OCI-LY7 (cell line): ENCODE measurements at regions not wholly inside any gene's neighbourhood (a gene's known extent, or its start where the extent isn't known, plus 50 kb on each side); places are given as distances from the start of the nearest gene placed in this dataset.

ENCODE experiments used
- BruUV-seq: library from RNA; stranded (reverse); fragments of 400-500 nt; replicated peaks from 2 replicates; lab custom pipeline; 2021; lab: Mats Ljungman, UMichigan
- CTCF ChIA-PET: fragments of 300-600 bp; sonication (Branson Sonifier 250); formaldehyde crosslinking; loops from one replicate; lab custom pipeline; 2022; ENCODE audit warnings: antibody characterized with exemption; ENCODE audit not compliant: unreplicated experiment; lab: Charles Lee
- POLR2A ChIA-PET: fragments of 300-600 bp; sonication (Branson Sonifier 250); formaldehyde crosslinking; loops from one replicate; lab custom pipeline; 2022; ENCODE audit warnings: antibody characterized with exemption; lab: Charles Lee
- DNase-seq: peaks from one replicate; pipeline ENCODE4 v3.0.0-alpha.2; 2015; ENCODE audit warnings: low spot score
- H2AFZ ChIP-seq: fragments of 200-600 bp; sonication (generic), shearing (Covaris generic); 2 replicates; pipeline ENCODE4 v1.6.1; 2014; ENCODE audit warnings: mild to moderate bottlenecking, antibody characterized with exemption, low read length, moderate library complexity
- H3K27ac ChIP-seq: fragments of 200-600 bp; sonication (generic); 2 replicates; pipeline ENCODE4 v1.5.1; 2014; ENCODE audit warnings: mixed run types, low read depth, mild to moderate bottlenecking, moderate library complexity, low read length, inconsistent platforms; ENCODE audit not compliant: poor library complexity, severe bottlenecking
- H3K36me3 ChIP-seq: fragments of 200-600 bp; sonication (generic); 2 replicates; pipeline ENCODE4 v1.6.1; 2014; ENCODE audit warnings: mild to moderate bottlenecking, antibody characterized with exemption, low read length, moderate library complexity, mixed read lengths; ENCODE audit not compliant: insufficient read depth
- H3K4me1 ChIP-seq: fragments of 200-600 bp; sonication (generic); 2 replicates; pipeline ENCODE4 v1.5.1; 2014; ENCODE audit warnings: mild to moderate bottlenecking, low read length; ENCODE audit not compliant: insufficient read depth, poor library complexity, severe bottlenecking
- H3K4me2 ChIP-seq: fragments of 200-600 bp; sonication (generic); 2 replicates; pipeline ENCODE4 v1.6.1; 2014; ENCODE audit warnings: mild to moderate bottlenecking, low read length
- H3K4me3 ChIP-seq: fragments of 200-600 bp; sonication (generic); 2 replicates; pipeline ENCODE4 v1.5.1; 2014; ENCODE audit warnings: mild to moderate bottlenecking, low read depth, low read length; ENCODE audit not compliant: poor library complexity, severe bottlenecking
- H3K79me2 ChIP-seq: fragments of 200-600 bp; sonication (generic); 2 replicates; pipeline ENCODE4 v1.6.1; 2016; ENCODE audit warnings: low read depth, mild to moderate bottlenecking, low read length, moderate library complexity, mixed read lengths; ENCODE audit not compliant: insufficient read depth
- H3K9me2 ChIP-seq: fragments of 200-600 bp; sonication (generic); 2 replicates; pipeline ENCODE4 v1.6.1; 2016; ENCODE audit warnings: mild to moderate bottlenecking, low read length, mixed read lengths; ENCODE audit not compliant: insufficient read depth
- H3K9me3 ChIP-seq: fragments of 200-600 bp; sonication (generic); 2 replicates; pipeline ENCODE4 v1.6.1; 2014; ENCODE audit warnings: mild to moderate bottlenecking, mixed run types, low read length, mixed read lengths
- H4K20me1 ChIP-seq: fragments of 200-600 bp; sonication (generic); 2 replicates; pipeline ENCODE4 v1.6.1; 2014; ENCODE audit warnings: mild to moderate bottlenecking, antibody characterized with exemption, low read length, moderate library complexity, mixed read lengths; ENCODE audit not compliant: insufficient read depth
- CTCF ChIP-seq: fragments of 200-600 bp; sonication (generic); conservative IDR thresholded peaks from 2 replicates; pipeline ENCODE4 v1.5.1; 2014; ENCODE audit warnings: mild to moderate bottlenecking, antibody characterized with exemption, low read length, moderate library complexity, mixed read lengths
- EZH2phosphoT487 ChIP-seq: fragments of 200-600 bp; sonication (generic); IDR thresholded peaks from 2 replicates; pipeline ENCODE4 v1.6.1; 2018; ENCODE audit warnings: low read depth, borderline replicate concordance, mild to moderate bottlenecking, mixed run types, antibody characterized with exemption, low read length, moderate library complexity, mixed read lengths
- intact Hi-C: fragments of 100-400 bp; cut with micrococcal nuclease; formaldehyde crosslinking; loops from one replicate; pipeline ENCODE4 v1.10.0; 2022; ENCODE audit not compliant: unreplicated experiment

- POLR2A ChIA-PET = no interaction called here
These were observed 261.1 kb downstream of the QKI start for GRCh38 chr6:163675611-163676010.

DNA sequence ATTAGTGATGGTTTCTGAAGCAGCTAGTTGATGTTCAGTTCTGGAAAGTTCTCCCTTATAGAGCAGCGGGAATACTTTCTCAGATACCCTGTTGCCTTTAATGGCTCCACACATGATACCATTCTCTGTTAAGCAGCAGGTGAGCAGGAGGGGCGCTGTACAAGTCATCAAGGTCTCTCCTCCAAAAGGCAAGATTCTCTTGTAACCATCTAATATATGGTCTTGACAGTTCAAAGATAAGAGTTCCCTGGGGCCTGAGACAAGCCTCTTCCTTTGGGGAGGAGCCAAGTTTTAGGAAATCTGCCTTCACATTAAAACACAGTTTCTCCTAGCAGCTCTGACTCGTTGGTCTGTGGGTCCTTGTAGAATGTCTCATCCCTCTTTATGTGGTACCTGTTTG is 258.2 kb downstream of the QKI start:
- no peaks in the 10 kb centered on the region for H3K9me2 ChIP-seq
- H2AFZ ChIP-seq = no peak overlapping the region
- H3K4me1 ChIP-seq = peaks cover 15% of the 10 kb centered on the region
- no peaks in the 10 kb centered on the region for H3K79me2 ChIP-seq
- ChIA-PET POLR2A (no interaction called here), CTCF (no interaction called here)
- no peak overlapping the region for H3K4me3 ChIP-seq
- no peak overlapping the region for H3K4me2 ChIP-seq
- BruUV-seq = no TSS peak
- intact Hi-C loops = no loop called here
- TF ChIP-seq EZH2phosphoT487 (no peak), CTCF (peak; percentile 23; the same call in 1 of the 2 replicates)
- no peaks in the 10 kb centered on the region for H3K9me3 ChIP-seq
- H3K27ac ChIP-seq = no peak overlapping the region
- no peak for DNase-seq
- no peaks in the 10 kb centered on the region for H4K20me1 ChIP-seq
- H3K36me3 ChIP-seq = no peaks in the 10 kb centered on the region

More at GRCh38 chr6:163675611-163676010, 261.1 kb downstream of the QKI start:
- Histone ChIP-seq H3K36me3 (no peaks in the 10 kb centered on the region), H3K4me2 (no peak overlapping the region), H3K4me1 (no peaks in the 10 kb centered on the region), H3K4me3 (no peak overlapping the region), H3K9me3 (no peaks in the 10 kb centered on the region), H3K27ac (no peak overlapping the region), H4K20me1 (no peaks in the 10 kb centered on the region), H3K9me2 (no peaks in the 10 kb centered on the region), H3K79me2 (no peaks in the 10 kb centered on the region), H2AFZ (no peak overlapping the region)
- BruUV-seq = no TSS peak
- TF ChIP-seq EZH2phosphoT487 (no peak), CTCF (no peak)
- no peak for DNase-seq
- intact Hi-C loops = no loop called here
- CTCF ChIA-PET = no interaction called here

- Histone ChIP-seq H3K9me2 (no peaks in the 10 kb centered on the region), H3K36me3 (no peaks in the 10 kb centered on the region), H3K4me3 (no peak overlapping the region), H2AFZ (no peak overlapping the region), H3K27ac (no peak overlapping the region), H3K4me2 (no peak overlapping the region), H3K9me3 (no peaks in the 10 kb centered on the region), H3K4me1 (peaks cover 23% of the 10 kb centered on the region), H3K79me2 (no peaks in the 10 kb centered on the region), H4K20me1 (no peaks in the 10 kb centered on the region)
- TF ChIP-seq EZH2phosphoT487 = no peak
- no peak for TF ChIP-seq CTCF
- DNase-seq = no peak
- intact Hi-C loops = no loop called here
- POLR2A ChIA-PET = interaction anchor here (0.5 kb wide), 1 partner anchor 13 kb away, joined by 3 read pairs; no protein-coding TSS in a partner anchor
- no TSS peak for BruUV-seq
- CTCF ChIA-PET = no interaction called here
These were observed 257.3 kb downstream of the QKI start for GRCh38 chr6:163671791-163672190.
